Activated CD4-positive, alpha-beta T cell treated with anti-CD3 and anti-CD28 coated beads for 36 hours (primary cell): ENCODE measurements at regions not wholly inside any gene's neighbourhood (a gene's known extent, or its start where the extent isn't known, plus 50 kb on each side); places are given as distances from the start of the nearest gene placed in this dataset.
"Not testable (repeated sequence)": the region's sequence is repeated elsewhere in the genome, so short reads cannot be mapped to it uniquely, and the experiment has no call there.

ENCODE experiments used
- ATAC-seq: fragments of 200-7000 bp; cut with Tn5 transposase; one replicate; pipeline ENCODE4 v1.10.0; 2021; ENCODE audit warnings: mild to moderate bottlenecking, moderate library complexity
- CTCF ChIA-PET: fragments of 350-600 bp; sonication (Branson Sonifier 250); formaldehyde crosslinking; loops from one replicate; lab custom pipeline; 2021; ENCODE audit warnings: antibody characterized with exemption; lab: Charles Lee
- POLR2A ChIA-PET: fragments of 350-600 bp; sonication (Branson Sonifier 250); formaldehyde crosslinking; loops from one replicate; lab custom pipeline; 2021; ENCODE audit warnings: antibody characterized with exemption, inconsistent platforms; lab: Charles Lee
- DNase-seq: peaks from one replicate; pipeline ENCODE4 v3.0.0-alpha.2; 2020
- H3K27ac Mint-ChIP-seq: one replicate; pipeline ENCODE4 v1.8.0; 2021; ENCODE audit warnings: mixed read lengths
- H3K27me3 Mint-ChIP-seq: one replicate; pipeline ENCODE4 v1.8.0; 2021; ENCODE audit warnings: mixed read lengths
- H3K36me3 Mint-ChIP-seq: one replicate; pipeline ENCODE4 v1.8.0; 2021; ENCODE audit warnings: low read depth, mixed read lengths
- H3K4me1 Mint-ChIP-seq: one replicate; pipeline ENCODE4 v1.8.0; 2021; ENCODE audit warnings: mixed read lengths
- H3K4me3 Mint-ChIP-seq: one replicate; pipeline ENCODE4 v1.8.0; 2021; ENCODE audit warnings: mild to moderate bottlenecking, moderate library complexity, mixed read lengths
- H3K9me3 Mint-ChIP-seq: one replicate; pipeline ENCODE4 v1.8.0; 2021; ENCODE audit warnings: low read depth, mixed read lengths
- intact Hi-C, 2 experiments: fragments of 100-400 bp; cut with DNase I in 1 of 2; cut with micrococcal nuclease in 1 of 2; formaldehyde crosslinking; loops; one replicate each; pipeline versions ENCODE4 v1.14.2 to v1.15.1; 2022 to 2024; cut with DNase I, micrococcal nuclease

DNA sequence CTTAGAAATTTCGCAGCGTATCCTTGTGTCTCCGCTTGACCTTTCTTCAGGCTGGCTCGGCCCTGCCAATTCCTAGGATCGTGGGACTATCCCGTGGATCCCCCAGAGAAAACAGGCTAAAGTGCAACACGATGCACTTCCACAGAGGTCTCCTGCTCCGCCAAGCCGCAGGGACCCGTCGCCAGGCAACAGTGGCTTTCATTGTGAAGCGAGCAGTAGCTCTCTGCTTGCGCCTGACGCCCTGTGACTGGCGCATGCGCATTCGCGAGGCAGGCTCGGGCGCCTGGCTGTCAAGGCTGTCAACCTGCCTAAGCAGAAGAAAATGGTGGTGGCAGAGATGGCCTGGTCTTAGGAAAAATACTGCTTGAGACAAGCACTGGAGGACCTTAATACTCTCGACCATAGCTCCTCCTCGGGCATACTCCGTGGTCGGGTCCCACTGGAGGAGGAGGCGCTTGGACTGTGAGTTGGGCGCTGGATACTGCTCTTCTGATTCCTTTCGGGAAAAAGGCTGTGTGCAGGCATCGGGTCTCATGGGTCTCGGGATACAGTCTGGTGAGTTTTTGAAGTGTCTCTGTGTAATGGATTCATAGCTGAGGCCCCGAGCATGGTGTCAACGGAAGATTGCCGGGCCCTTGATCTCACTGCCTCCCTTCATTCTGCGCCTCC is 2336.1 kb downstream of the TP53TG3F start:
- Mint-ChIP-seq H3K4me3 (no peak overlapping the region), H3K9me3 (peaks cover 40% of the 10 kb centered on the region), H3K4me1 (no peaks in the 10 kb centered on the region), H3K36me3 (no peaks in the 10 kb centered on the region), H3K27me3 (no peaks in the 10 kb centered on the region), H3K27ac (no peak overlapping the region)
- CTCF ChIA-PET = no interaction called here
- intact Hi-C loops = no loop called here
- DNase-seq (no peak), ATAC-seq (no peak)
- POLR2A ChIA-PET = no interaction called here

DNA sequence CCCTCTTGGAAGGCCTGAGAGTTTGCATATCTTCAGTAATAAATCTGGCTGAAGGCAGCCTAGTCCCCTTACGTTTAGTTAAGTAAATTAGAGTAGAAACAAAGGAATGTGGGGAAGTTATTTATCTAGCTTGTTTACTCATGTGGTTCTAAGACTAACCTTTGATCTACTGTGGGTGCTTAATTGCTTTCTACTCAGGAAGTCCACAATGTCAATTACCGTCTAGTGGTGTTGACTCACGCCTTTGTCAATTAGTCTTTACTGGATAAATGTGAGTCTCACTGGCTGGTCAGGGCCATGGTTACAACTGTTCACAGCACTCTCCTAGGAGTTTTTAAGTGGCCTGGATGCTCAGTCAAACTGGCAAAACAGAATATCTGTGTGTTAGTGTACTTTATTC is 2338.4 kb downstream of the TP53TG3F start:
- no peaks in the 10 kb centered on the region for H3K36me3 Mint-ChIP-seq
- no peak overlapping the region for H3K27ac Mint-ChIP-seq
- no peaks in the 10 kb centered on the region for H3K27me3 Mint-ChIP-seq
- no peak overlapping the region for H3K4me3 Mint-ChIP-seq
- H3K4me1 Mint-ChIP-seq = no peaks in the 10 kb centered on the region
- no peak for ATAC-seq
- DNase-seq = no peak
- H3K9me3 Mint-ChIP-seq = peaks cover 37% of the 10 kb centered on the region
- intact Hi-C loops = no loop called here
- CTCF ChIA-PET = no interaction called here
- POLR2A ChIA-PET = no interaction called here

DNA sequence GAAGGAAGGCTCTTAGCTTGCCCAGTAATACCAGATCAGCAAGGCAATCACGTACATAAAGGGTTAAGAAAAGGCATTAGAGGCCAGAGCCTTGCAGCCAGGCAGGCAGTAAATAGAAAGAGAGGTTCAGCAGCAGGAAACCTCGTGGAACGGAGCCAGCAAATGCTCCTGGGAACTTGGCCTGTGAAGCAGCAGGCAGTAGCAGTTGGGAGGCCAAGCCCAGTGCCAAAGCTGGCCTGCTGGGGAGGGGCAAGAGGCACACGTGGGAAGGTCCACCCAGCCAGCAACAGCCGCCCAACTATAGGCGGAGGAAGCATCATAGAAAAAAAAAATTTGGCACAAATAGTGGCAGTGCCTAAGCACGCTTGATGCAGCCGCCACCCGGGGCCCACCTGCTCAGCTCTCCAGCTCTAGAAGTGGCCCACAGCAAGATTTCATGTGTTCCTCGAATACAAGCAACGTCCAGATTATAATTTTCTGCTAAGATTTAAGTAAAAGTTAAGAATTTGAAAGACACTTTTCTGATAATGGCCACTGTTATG is 2339.5 kb downstream of the TP53TG3F start:
- no peaks in the 10 kb centered on the region for H3K36me3 Mint-ChIP-seq
- H3K27me3 Mint-ChIP-seq = no peaks in the 10 kb centered on the region
- peaks cover 34% of the 10 kb centered on the region for H3K9me3 Mint-ChIP-seq
- H3K4me1 Mint-ChIP-seq = no peaks in the 10 kb centered on the region
- no peak overlapping the region for H3K4me3 Mint-ChIP-seq
- DNase-seq = no peak
- no peak for ATAC-seq
- no peak overlapping the region for H3K27ac Mint-ChIP-seq
- intact Hi-C loops = no loop called here
- POLR2A ChIA-PET = no interaction called here
- CTCF ChIA-PET = no interaction called here

GRCh38 chr16:35804465-35804864 is 2345.1 kb downstream of the TP53TG3F start:
- H3K36me3 Mint-ChIP-seq, CTCF ChIA-PET, ATAC-seq, H3K4me1 Mint-ChIP-seq, intact Hi-C loops, H3K27me3 Mint-ChIP-seq, H3K27ac Mint-ChIP-seq, H3K4me3 Mint-ChIP-seq, DNase-seq, POLR2A ChIA-PET: not testable (repeated sequence)
- peaks cover 26% of the 10 kb centered on the region for H3K9me3 Mint-ChIP-seq

DNA sequence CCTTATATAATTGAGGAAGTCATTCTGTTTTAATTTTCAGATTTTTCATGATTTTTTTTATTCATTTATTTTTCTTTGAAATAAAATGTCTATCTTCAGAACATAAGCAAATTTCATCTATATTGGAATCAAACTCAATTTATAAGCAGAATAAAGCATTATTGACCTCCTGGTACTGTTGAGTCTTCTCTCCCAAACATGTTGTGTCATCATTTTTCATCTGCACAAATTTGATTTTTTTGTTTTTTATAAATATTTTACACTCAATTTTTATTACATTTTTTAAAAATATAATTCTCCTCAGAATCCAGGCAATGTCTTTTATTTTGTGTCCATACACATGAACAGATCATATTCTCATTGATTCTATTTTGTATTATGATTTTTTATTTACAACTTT is 2363.9 kb downstream of the TP53TG3F start:
- ChIA-PET POLR2A (no interaction called here), CTCF (no interaction called here)
- H3K36me3 Mint-ChIP-seq = no peaks in the 10 kb centered on the region
- no peak for ATAC-seq
- intact Hi-C loops = no loop called here
- H3K4me3 Mint-ChIP-seq = no peak overlapping the region
- no peak overlapping the region for H3K27ac Mint-ChIP-seq
- peaks cover 23% of the 10 kb centered on the region for H3K9me3 Mint-ChIP-seq
- H3K27me3 Mint-ChIP-seq = no peaks in the 10 kb centered on the region
- no peaks in the 10 kb centered on the region for H3K4me1 Mint-ChIP-seq
- DNase-seq = no peak

GRCh38 chr16:35841632-35842031 is 2382.2 kb downstream of the TP53TG3F start:
- H3K27me3 Mint-ChIP-seq = no peaks in the 10 kb centered on the region
- DNase-seq (no peak), ATAC-seq (no peak)
- intact Hi-C loops = no loop called here
- H3K4me1 Mint-ChIP-seq = no peaks in the 10 kb centered on the region
- ChIA-PET POLR2A (no interaction called here), CTCF (no interaction called here)
- no peaks in the 10 kb centered on the region for H3K36me3 Mint-ChIP-seq
- H3K4me3 Mint-ChIP-seq = no peak overlapping the region
- H3K27ac Mint-ChIP-seq = no peak overlapping the region
- peaks cover 21% of the 10 kb centered on the region for H3K9me3 Mint-ChIP-seq

- DNase-seq (no peak), ATAC-seq (no peak)
- CTCF ChIA-PET = no interaction called here
- no peak overlapping the region for H3K27ac Mint-ChIP-seq
- H3K4me1 Mint-ChIP-seq = no peaks in the 10 kb centered on the region
- no peaks in the 10 kb centered on the region for H3K36me3 Mint-ChIP-seq
- POLR2A ChIA-PET = no interaction called here
- H3K27me3 Mint-ChIP-seq = no peaks in the 10 kb centered on the region
- intact Hi-C loops = loop anchor here in 1 of 2 experiments (10.0 kb wide), 2 partner anchors 47 to 87 kb away; no protein-coding TSS in a partner anchor
- H3K4me3 Mint-ChIP-seq = no peak overlapping the region
- peaks cover 29% of the 10 kb centered on the region for H3K9me3 Mint-ChIP-seq
Observed at GRCh38 chr16:35862242-35862641, 2402.8 kb downstream of the TP53TG3F start.

- Mint-ChIP-seq H3K4me1 (no peaks in the 10 kb centered on the region), H3K27ac (no peak overlapping the region), H3K27me3 (no peaks in the 10 kb centered on the region), H3K9me3 (peaks cover 30% of the 10 kb centered on the region), H3K36me3 (no peaks in the 10 kb centered on the region), H3K4me3 (no peak overlapping the region)
- intact Hi-C loops = loop anchor here in 1 of 2 experiments (10.0 kb wide), 2 partner anchors 54 to 94 kb away; no protein-coding TSS in a partner anchor
- ChIA-PET POLR2A (no interaction called here), CTCF (no interaction called here)
- DNase-seq = no peak
- no peak for ATAC-seq
Observed at GRCh38 chr16:35868630-35869029, 2409.2 kb downstream of the TP53TG3F start.

DNA sequence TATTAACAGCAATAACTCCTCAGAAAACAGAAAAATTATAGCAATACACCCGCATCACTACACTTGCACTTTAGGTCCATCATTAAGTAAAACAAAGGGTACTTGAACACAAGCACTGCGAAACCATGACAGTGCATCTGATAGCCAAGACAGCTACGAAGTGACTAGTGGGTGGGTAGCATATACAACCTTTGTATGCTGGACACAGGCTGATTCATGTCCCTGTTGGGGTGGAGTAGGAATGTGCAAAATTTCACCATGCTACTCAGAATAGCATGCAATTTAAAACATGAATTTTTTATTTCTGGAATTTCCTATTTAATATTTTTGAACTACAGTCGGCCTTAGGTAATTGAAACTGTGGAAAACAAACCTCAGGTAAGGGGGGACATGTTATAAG is 2414.1 kb downstream of the TP53TG3F start:
- intact Hi-C loops = no loop called here

GRCh38 chr16:35881654-35882053 is 2422.2 kb downstream of the TP53TG3F start:
- CTCF ChIA-PET = no interaction called here
- peaks cover 28% of the 10 kb centered on the region for H3K9me3 Mint-ChIP-seq

More for the DNA sequence above, 2414.1 kb downstream of the TP53TG3F start:
- Mint-ChIP-seq H3K27me3 (no peaks in the 10 kb centered on the region), H3K36me3 (no peaks in the 10 kb centered on the region), H3K9me3 (peaks cover 20% of the 10 kb centered on the region), H3K4me1 (no peaks in the 10 kb centered on the region), H3K4me3 (no peak overlapping the region), H3K27ac (no peak overlapping the region)
- no peak for ATAC-seq
- ChIA-PET POLR2A (no interaction called here), CTCF (no interaction called here)
- DNase-seq = no peak

DNA sequence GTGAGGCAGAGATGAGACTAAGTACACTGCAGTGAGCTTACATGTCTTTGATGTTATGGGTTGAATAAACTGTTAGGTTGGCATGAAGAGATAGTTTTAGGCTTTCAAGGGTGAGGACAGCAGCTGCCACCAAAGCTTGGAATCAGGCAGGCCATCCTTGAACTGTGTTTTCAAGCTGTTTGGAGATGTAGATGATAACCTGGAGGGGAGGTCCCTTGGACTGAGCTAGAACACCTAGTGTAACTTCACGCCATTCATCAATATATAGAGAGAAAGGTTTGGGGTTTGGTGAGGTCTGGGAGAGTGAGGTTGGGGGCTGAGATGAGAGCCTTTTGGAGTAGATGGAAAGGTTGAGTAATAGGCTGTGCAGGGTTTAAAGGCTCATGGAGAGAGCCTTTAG is 2447.0 kb downstream of the TP53TG3F start:
- H3K4me1 Mint-ChIP-seq = no peaks in the 10 kb centered on the region
- POLR2A ChIA-PET = no interaction called here
- H3K36me3 Mint-ChIP-seq = no peaks in the 10 kb centered on the region
- no peaks in the 10 kb centered on the region for H3K27me3 Mint-ChIP-seq
- H3K27ac Mint-ChIP-seq = no peak overlapping the region
- CTCF ChIA-PET = no interaction called here
- peaks cover 46% of the 10 kb centered on the region for H3K9me3 Mint-ChIP-seq
- intact Hi-C loops = no loop called here
- DNase-seq = no peak
- no peak overlapping the region for H3K4me3 Mint-ChIP-seq
- ATAC-seq = no peak

More at GRCh38 chr16:35881654-35882053, 2422.2 kb downstream of the TP53TG3F start:
- Mint-ChIP-seq H3K27ac (no peak overlapping the region), H3K4me3 (no peak overlapping the region), H3K36me3 (no peaks in the 10 kb centered on the region), H3K4me1 (no peaks in the 10 kb centered on the region), H3K27me3 (no peaks in the 10 kb centered on the region)
- POLR2A ChIA-PET = no interaction called here
- ATAC-seq (no peak), DNase-seq (no peak)
- intact Hi-C loops = loop anchor here in 1 of 2 experiments (5.0 to 10.0 kb wide), 2 partner anchors 34 to 307 kb away; no protein-coding TSS in a partner anchor

- Mint-ChIP-seq H3K4me1 (no peaks in the 10 kb centered on the region), H3K27me3 (no peaks in the 10 kb centered on the region), H3K27ac (no peak overlapping the region), H3K4me3 (no peak overlapping the region), H3K36me3 (no peaks in the 10 kb centered on the region), H3K9me3 (peaks cover 51% of the 10 kb centered on the region)
- ATAC-seq = no peak
- CTCF ChIA-PET = no interaction called here
- POLR2A ChIA-PET = no interaction called here
- intact Hi-C loops = no loop called here
- DNase-seq = no peak
Observed at GRCh38 chr16:35908152-35908551, 2448.7 kb downstream of the TP53TG3F start.
